HG03095 (cell line): ENCODE measurements at regions not wholly inside any gene's neighbourhood (a gene's known extent, or its start where the extent isn't known, plus 50 kb on each side); places are given as distances from the start of the nearest gene placed in this dataset.
"Not testable (repeated sequence)": the region's sequence is repeated elsewhere in the genome, so short reads cannot be mapped to it uniquely, and the experiment has no call there.

Experiments used
- ATAC-seq: cut with Tn5 transposase; IDR thresholded peaks from one replicate; pipeline ENCODE4 v1.9.1; 2021; ENCODE audit warnings: moderate library complexity; ENCODE audit not compliant: unreplicated experiment

DNA sequence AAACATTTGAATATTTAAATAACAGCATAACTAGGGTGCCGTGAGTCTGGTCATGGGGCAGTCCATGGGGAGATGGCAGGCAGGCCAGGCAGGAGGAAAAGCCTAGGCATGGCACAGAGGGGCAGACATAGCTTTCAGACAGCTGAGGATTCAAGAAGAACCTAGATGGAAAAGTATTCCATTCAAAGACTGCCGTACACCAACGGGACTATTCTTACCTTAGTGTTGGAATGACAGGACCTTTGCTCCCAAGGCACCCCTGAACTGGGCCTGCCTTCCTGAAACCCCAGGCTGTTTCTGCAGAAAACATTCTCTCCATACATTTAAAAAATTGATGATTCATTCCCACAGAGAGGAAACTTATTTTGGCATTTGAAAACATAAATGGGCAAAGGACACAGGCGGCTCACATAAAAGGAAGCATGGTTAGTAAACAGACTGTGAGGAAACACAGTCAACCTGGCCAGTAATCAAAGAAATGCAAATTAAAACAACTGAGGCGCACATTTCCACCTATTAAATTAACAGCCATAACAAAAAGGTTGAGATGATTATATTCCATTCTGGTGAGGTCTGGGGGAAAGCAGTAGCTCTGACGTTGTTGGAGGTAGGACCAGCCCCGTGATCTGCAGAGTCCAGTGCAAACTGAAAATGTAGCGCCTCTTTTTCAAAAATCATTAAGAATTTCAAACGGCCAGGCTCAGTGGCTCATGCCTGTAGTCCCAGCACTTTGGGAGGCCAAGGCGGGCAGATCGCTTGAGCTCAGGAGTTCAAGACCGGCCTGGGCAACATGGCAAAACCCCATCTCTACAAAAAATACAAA, 71.3 kb upstream of the SMAD3 start:
- ATAC-seq: no peak

GRCh38 chr15:66994927-66995656, 70.3 kb upstream of the SMAD3 start:
- ATAC-seq: no peak

GRCh38 chr15:66996094-66996493, 69.3 kb upstream of the SMAD3 start:
- ATAC-seq: no peak

DNA sequence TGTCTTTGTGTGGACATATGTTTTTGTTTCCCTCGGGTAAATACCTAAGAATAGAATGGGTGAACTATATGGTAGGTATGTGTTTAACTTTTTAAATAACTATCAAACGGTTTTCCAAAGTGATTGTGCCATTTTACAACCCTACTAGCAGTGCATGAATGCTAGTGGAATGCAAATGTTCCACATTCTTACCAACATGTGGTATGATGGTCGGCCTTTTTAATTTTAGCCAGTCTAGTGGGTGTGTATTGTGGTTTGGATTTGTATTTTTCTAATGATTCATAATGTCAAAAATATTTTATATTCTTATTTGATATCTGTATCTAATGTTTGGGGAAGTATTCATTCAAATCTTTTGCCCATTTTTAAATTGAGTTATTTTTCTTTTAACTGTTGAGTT, 68.2 kb upstream of the SMAD3 start:
- ATAC-seq: no peak

- not testable (repeated sequence) for ATAC-seq
Observed at GRCh38 chr15:66998234-66998633, 67.2 kb upstream of the SMAD3 start.

DNA sequence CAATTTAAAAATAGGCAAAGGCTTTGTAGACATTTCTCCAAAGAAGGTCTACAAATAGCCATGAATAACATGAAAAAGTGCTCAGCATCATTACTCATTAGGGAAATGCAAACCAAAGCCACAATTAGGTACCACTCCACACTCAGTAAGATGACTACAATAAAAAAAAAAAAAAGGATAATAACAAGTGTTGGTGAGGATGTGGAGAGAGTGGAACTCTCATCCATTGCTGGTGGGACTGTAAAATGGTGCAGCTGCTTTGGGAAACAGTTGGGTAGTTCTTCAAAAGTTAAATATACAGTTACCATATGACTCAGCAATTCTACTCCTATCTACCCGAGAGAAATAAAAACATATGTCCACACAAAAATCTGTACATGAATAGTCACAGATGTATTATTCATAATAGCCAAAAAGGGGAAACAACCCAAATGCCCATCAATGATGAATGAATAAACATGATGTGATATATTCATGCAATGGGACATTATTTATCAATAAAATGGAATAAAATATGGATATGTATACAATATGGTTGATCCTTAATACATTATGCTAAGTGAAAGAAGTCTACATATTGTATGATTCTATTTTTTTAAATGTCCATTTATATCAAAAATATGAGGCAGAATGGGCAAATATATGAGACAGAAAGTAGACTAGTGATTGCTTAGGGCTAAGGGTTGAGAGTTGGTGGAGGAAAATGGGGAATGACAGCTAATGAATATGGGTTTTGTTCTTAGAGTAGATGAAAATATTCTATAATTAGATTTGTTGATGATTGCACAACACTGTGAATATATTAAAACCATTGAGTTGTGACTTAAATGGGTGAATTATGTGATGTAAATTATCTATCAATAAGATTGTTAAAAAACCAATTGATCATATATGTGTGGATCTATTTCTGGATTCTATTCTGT, 66.1 kb upstream of the SMAD3 start:
- no peak for ATAC-seq

DNA sequence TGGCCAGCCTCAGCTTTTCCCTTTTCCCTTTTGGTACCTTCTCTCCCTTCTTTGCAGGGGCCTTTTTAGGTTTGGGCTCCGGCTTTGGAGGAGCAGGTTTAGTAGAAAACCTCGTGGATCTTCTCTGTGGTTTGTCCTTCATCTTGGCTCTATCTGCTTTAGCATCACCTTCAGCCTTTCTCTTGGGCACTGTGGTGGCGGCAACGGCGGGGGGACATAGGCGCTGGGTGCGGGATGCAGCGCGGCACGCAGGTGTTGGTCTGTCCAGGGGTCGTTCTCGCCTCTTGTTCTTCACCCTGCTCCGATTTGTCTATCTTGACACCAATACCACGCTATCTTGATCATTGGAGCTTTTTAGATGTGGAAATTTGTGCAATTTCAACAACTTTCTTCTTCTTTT, 64.5 kb upstream of the SMAD3 start:
- ATAC-seq: no peak

DNA sequence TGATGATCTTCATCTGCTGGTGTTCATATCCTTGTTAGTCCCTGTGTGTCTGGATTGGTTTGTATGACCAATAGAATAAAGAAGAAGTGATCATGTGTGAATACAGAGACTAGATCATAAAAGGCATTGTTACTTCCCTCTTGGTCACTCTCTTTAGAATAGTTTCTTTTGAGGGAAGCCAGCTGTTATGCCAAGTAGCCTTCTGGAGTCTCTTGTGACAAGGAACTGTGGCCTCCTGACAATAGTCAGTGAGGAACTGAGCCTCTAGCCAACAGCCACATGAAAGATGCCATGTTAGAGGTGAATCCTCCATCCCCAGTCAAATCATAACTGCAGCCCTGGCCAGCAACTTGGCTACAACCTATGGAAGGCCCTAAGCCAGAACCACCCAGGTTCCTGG, 63.0 kb upstream of the SMAD3 start:
- no peak for ATAC-seq

GRCh38 chr15:67003586-67003985, 61.8 kb upstream of the SMAD3 start:
- no peak for ATAC-seq

GRCh38 chr15:67004142-67004541, 61.3 kb upstream of the SMAD3 start:
- no peak for ATAC-seq

GRCh38 chr15:67005294-67005996, 60.0 kb upstream of the SMAD3 start:
- ATAC-seq: no peak

DNA sequence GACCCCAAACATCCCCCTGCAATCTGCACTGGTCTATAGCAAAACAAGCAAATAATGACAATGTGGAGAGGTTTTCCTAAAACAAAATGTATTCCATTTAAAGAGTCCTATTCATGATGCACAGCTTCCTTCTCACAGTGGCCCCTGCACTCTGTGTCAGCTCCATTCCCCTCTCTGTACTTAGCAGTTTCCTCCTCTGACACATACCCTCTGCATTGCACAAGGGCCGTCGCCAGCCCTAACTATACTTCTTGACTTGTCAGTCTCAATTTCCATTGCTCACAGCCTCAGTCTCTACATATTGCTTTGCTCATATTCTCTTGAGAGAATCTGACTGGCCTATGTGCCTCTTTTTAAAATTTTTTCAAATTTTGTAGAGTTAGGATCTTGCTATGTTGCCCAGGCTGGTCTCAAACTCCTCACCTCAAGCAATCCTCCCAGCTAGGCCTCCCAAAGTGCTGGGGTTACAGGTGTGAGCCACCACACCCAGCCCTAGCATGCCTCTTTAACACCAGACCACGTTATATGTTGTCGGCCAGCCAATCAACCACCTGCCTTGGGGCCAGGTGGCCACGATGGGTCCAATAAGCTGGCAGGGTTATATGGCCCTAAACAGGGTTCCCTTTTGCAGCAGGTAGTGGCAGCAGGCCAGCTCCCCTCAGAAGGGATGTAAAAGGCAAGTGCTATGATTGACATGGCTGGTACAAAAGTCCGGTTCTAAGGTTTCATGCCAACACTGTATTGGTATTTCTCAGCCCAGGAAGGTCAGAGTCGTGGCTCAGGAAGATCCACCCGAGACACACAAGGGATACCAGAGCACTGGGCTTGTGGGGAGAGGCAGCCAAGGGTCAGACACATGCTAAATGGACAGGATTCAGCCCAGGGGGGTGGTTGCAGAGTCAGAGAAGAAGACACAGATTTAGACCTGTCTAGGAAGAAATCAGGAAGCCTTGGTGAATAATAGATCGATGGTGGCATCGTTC, 59.0 kb upstream of the SMAD3 start:
- ATAC-seq: no peak

GRCh38 chr15:67009576-67010569, 55.5 kb upstream of the SMAD3 start:
- ATAC-seq: no peak

GRCh38 chr15:67010898-67011616, 54.3 kb upstream of the SMAD3 start:
- ATAC-seq: no peak

GRCh38 chr15:67011617-67012005, 53.8 kb upstream of the SMAD3 start:
- ATAC-seq: no peak

DNA sequence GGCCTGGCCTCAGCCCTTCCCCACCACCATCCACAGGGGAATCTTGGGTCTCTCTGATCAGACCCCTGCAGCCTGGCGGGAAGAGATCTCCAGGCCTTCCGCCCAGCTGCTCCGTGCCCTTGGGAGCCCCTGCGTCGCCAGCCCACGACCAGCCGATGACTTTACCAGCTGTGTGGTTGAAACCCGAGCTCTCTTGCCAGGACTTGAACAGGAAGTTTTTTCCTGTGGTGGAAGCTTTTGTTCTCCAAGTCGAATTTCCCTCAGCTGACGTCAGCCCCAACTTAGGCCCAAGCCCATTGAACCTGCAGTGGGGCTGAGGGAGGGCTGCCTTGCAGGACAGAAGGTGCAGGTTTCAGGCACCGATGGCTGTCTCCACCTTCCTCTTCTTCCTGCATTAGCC, 51.7 kb upstream of the SMAD3 start:
- ATAC-seq: no peak
